ENCODE measurements at regions not wholly inside any gene's neighbourhood (a gene's known extent, or its start where the extent isn't known, plus 50 kb on each side); places are given as distances from the start of the nearest gene placed in this dataset.
A peak's percentile ranks its signal among the peaks of the same experiment; 100 is the strongest.

DNA sequence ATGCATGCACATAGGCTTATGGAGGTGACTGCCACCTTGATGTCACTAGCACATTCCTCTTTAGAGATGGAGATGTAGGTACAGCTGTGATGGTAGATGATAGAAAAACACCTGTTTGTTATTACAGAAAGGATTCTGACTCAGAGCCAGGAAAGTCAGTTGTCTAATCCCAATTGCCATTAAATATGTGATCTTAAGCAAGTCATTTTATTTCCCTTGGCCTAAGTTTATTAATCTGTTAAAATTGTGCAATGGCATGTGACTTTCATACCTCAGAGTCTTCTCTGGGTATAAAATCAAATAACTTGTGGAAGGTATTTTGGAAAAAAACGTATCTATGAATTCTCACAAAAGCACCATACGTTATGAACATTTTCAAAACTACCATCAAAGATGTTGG, 123.9 kb upstream of the BET1 start:
- no peaks in the 10 kb centered on the region for H3K9me1 ChIP-seq (ENCODE audit: insufficient read depth, low read length)
- peak overlapping the region; percentile 93 for H2BK5ac ChIP-seq (ENCODE audit: low read depth, low read length, poor library complexity, severe bottlenecking)
- H3K9ac ChIP-seq (ENCODE audit: low read depth, low read length) = no peak overlapping the region
- no peak overlapping the region for H3K27ac ChIP-seq (ENCODE audit: insufficient read depth, low read length)
- CTCF ChIA-PET = interaction anchor here (0.7 kb wide), 1 partner anchor 28 kb away, joined by 3 read pairs; no protein-coding TSS in a partner anchor
- WGBS, 2 experiments (ENCODE audit: extremely low coverage in 2 of 2, insufficient read length in 1 of 2) = no CpG with 5 or more reads among the region's 2 CpGs
- in situ Hi-C loops (cut with MboI; ENCODE audit: low sequenced_read_pairs) = no loop called here
- H4K91ac ChIP-seq (ENCODE audit: insufficient read depth, low read depth, low read length) = no peak overlapping the region; the same call in 1 of the 2 replicates
- peak overlapping the region; percentile 3; the same call in 1 of the 2 replicates for H3K56ac ChIP-seq (ENCODE audit: extremely low read depth, insufficient read depth, low read length)
- peaks cover 16% of the 10 kb centered on the region for H3K4me1 ChIP-seq (ENCODE audit: control insufficient read depth, insufficient read depth, low read length)
- no peaks in the 10 kb centered on the region for H3K27me3 ChIP-seq (ENCODE audit: control insufficient read depth, insufficient read depth, low read length)
- TF ChIP-seq CTCF (conservative IDR thresholded peaks at IDR 0.05; ENCODE audit: low read depth, low read length) (no peak), FOS (IDR thresholded peaks at IDR 0.05; ENCODE audit: low read depth, low read length) (no peak), BHLHE40 (IDR thresholded peaks at IDR 0.05; ENCODE audit: low read depth, low read length) (no peak), CEBPB (IDR thresholded peaks at IDR 0.05; ENCODE audit: low read depth, low read length) (no peak), NFE2L2 (IDR thresholded peaks at IDR 0.05; ENCODE audit: low read depth, low read length) (no peak), MAFK (IDR thresholded peaks at IDR 0.05; ENCODE audit: low read depth, low read length) (no peak), MXI1 (IDR thresholded peaks at IDR 0.05; ENCODE audit: borderline replicate concordance, low read depth, low read length) (no peak), RAD21 (IDR thresholded peaks at IDR 0.05; ENCODE audit: low read length) (no peak)
- TF ChIP-seq, protein P1, sequence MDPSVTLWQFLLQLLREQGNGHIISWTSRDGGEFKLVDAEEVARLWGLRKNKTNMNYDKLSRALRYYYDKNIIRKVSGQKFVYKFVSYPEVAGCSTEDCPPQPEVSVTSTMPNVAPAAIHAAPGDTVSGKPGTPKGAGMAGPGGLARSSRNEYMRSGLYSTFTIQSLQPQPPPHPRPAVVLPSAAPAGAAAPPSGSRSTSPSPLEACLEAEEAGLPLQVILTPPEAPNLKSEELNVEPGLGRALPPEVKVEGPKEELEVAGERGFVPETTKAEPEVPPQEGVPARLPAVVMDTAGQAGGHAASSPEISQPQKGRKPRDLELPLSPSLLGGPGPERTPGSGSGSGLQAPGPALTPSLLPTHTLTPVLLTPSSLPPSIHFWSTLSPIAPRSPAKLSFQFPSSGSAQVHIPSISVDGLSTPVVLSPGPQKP (IDR thresholded peaks at IDR 0.05; ENCODE audit: borderline replicate concordance, low read depth, low read length) = no peak
- TF ChIP-seq, protein P2, sequence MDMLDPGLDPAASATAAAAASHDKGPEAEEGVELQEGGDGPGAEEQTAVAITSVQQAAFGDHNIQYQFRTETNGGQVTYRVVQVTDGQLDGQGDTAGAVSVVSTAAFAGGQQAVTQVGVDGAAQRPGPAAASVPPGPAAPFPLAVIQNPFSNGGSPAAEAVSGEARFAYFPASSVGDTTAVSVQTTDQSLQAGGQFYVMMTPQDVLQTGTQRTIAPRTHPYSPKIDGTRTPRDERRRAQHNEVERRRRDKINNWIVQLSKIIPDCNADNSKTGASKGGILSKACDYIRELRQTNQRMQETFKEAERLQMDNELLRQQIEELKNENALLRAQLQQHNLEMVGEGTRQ (IDR thresholded peaks at IDR 0.05; ENCODE audit: low read depth, low read length) = no peak
- no peaks in the 10 kb centered on the region for H3K79me1 ChIP-seq (ENCODE audit: low read depth in 1 of 2, low read length in 2 of 2)
- peak overlapping the region; percentile 45; the same call in 1 of the 2 replicates for H3K4ac ChIP-seq (ENCODE audit: low read depth, low read length)
- intact Hi-C loops (cut with micrococcal nuclease) = no loop called here
- no TSS peak for BruUV-seq (replicated peaks)
- POLR2A ChIA-PET (ENCODE audit: unreplicated experiment) = no interaction called here
- no peak overlapping the region for H2AFZ ChIP-seq (replicated peaks; ENCODE audit: low read length, poor library complexity)
- H2BK120ac ChIP-seq (ENCODE audit: low read depth, low read length) = peak overlapping the region; percentile 67
- no peak overlapping the region for H3K4me3 ChIP-seq (ENCODE audit: insufficient read depth, low read depth, low read length)
- peak overlapping the region; percentile 29; the same call in 1 of the 2 replicates for H2BK20ac ChIP-seq (ENCODE audit: low read depth, low read length)
- dilution Hi-C loops (cut with HindIII; ENCODE audit: low sequenced_read_pairs, unreplicated experiment) = no loop called here
- H2AK5ac ChIP-seq (ENCODE audit: low read depth, low read length) = peak overlapping the region; percentile 92
- H3K23ac ChIP-seq (ENCODE audit: low read depth, low read length) = no peak overlapping the region
- DNase-seq (no peak), ATAC-seq (ENCODE audit: low read depth) (no peak)
- H2BK15ac ChIP-seq (ENCODE audit: low read depth, low read length) = peak overlapping the region; percentile 90; the same call in 2 of the 3 replicates
- H3K18ac ChIP-seq (ENCODE audit: low read depth, low read length) = peak overlapping the region; percentile 87
- H3K36me3 ChIP-seq (ENCODE audit: control insufficient read depth, insufficient read depth, low read length) = no peaks in the 10 kb centered on the region
- no peaks in the 10 kb centered on the region for H4K20me1 ChIP-seq (ENCODE audit: insufficient read depth, low read length)
- no peaks in the 10 kb centered on the region for H3K9me3 ChIP-seq (ENCODE audit: control insufficient read depth, insufficient read depth, low read length)
- H4K5ac ChIP-seq (ENCODE audit: low read depth, low read length) = peak overlapping the region; percentile 69; the same call in 1 of the 2 replicates
- peak overlapping the region; percentile 51 to 66; a peak in 2 of 4 replicates for H4K8ac ChIP-seq (ENCODE audit: low read depth in 2 of 2, low read length in 2 of 2)
- H3K4me2 ChIP-seq (ENCODE audit: low read depth, low read length) = no peak overlapping the region
- no peak overlapping the region for H2AK9ac ChIP-seq (replicated peaks; ENCODE audit: low read depth, low read length, poor library complexity)
- H3K14ac ChIP-seq (replicated peaks; ENCODE audit: low read depth, low read length) = no peak overlapping the region

All from IMR-90 (cell line).